ENCODE measurements at regions not wholly inside any gene's neighbourhood (a gene's known extent, or its start where the extent isn't known, plus 50 kb on each side); places are given as distances from the start of the nearest gene placed in this dataset.
"Not testable (repeated sequence)": the region's sequence is repeated elsewhere in the genome, so short reads cannot be mapped to it uniquely, and the experiment has no call there.

- no peak for DNase-seq (ENCODE audit: low read depth)
Observed at GRCh38 chr5:18799482-18800128, 1165.3 kb downstream of the TAF11L14 start.

GRCh38 chr5:18800293-18801025, 1166.2 kb downstream of the TAF11L14 start:
- no peak for DNase-seq (ENCODE audit: low read depth)

GRCh38 chr5:18801413-18801812, 1167.2 kb downstream of the TAF11L14 start:
- not testable (repeated sequence) for DNase-seq (ENCODE audit: low read depth)

GRCh38 chr5:18802336-18802735, 1168.1 kb downstream of the TAF11L14 start:
- no peak for DNase-seq (ENCODE audit: low read depth)

GRCh38 chr5:18805376-18805775, 1171.1 kb downstream of the TAF11L14 start:
- no peak for DNase-seq (ENCODE audit: low read depth)

GRCh38 chr5:18807256-18808149, 1173.2 kb downstream of the TAF11L14 start:
- DNase-seq (ENCODE audit: low read depth): no peak

- no peak for DNase-seq (ENCODE audit: low read depth)
Observed at GRCh38 chr5:18811661-18812060, 1176.3 kb downstream of the CDH18 start.

GRCh38 chr5:18828351-18828750, 1159.6 kb downstream of the CDH18 start:
- no peak for DNase-seq (ENCODE audit: low read depth)

GRCh38 chr5:18829539-18829938, 1158.5 kb downstream of the CDH18 start:
- no peak for DNase-seq (ENCODE audit: low read depth)

- no peak for DNase-seq (ENCODE audit: low read depth)
Observed at GRCh38 chr5:18850216-18850615, 1137.8 kb downstream of the CDH18 start.

- DNase-seq (ENCODE audit: low read depth): no peak
Observed at GRCh38 chr5:18872978-18873377, 1115.0 kb downstream of the CDH18 start.

- no peak for DNase-seq (ENCODE audit: low read depth)
Observed at GRCh38 chr5:18876565-18876964, 1111.4 kb downstream of the CDH18 start.

- DNase-seq (ENCODE audit: low read depth): no peak
Observed at GRCh38 chr5:18881615-18882014, 1106.4 kb downstream of the CDH18 start.

- no peak for DNase-seq (ENCODE audit: low read depth)
Observed at GRCh38 chr5:18882154-18882553, 1105.8 kb downstream of the CDH18 start.

- DNase-seq (ENCODE audit: low read depth): no peak
Observed at GRCh38 chr5:18888821-18889220, 1099.2 kb downstream of the CDH18 start.

GRCh38 chr5:18900644-18901043, 1087.4 kb downstream of the CDH18 start:
- DNase-seq (ENCODE audit: low read depth): no peak

GRCh38 chr5:18920966-18921365, 1067.0 kb downstream of the CDH18 start:
- no peak for DNase-seq (ENCODE audit: low read depth)

GRCh38 chr5:18932081-18932480, 1055.9 kb downstream of the CDH18 start:
- no peak for DNase-seq (ENCODE audit: low read depth)

- no peak for DNase-seq (ENCODE audit: low read depth)
Observed at GRCh38 chr5:18944771-18945170, 1043.2 kb downstream of the CDH18 start.

- no peak for DNase-seq (ENCODE audit: low read depth)
Observed at GRCh38 chr5:18954239-18954638, 1033.8 kb downstream of the CDH18 start.

GRCh38 chr5:18959535-18959934, 1028.5 kb downstream of the CDH18 start:
- no peak for DNase-seq (ENCODE audit: low read depth)

- DNase-seq (ENCODE audit: low read depth): no peak
Observed at GRCh38 chr5:18961234-18961633, 1026.8 kb downstream of the CDH18 start.

- DNase-seq (ENCODE audit: low read depth): no peak
Observed at GRCh38 chr5:18965893-18966292, 1022.1 kb downstream of the CDH18 start.

Data from stimulated activated CD4-positive, alpha-beta T cell treated with anti-CD3 and anti-CD28 coated beads, Interleukin-2, amount 100 ng/mL, for 4 hours (primary cell).